Uterus (tissue), 2 donors: ENCODE measurements at regions not wholly inside any gene's neighbourhood (a gene's known extent, or its start where the extent isn't known, plus 50 kb on each side); places are given as distances from the start of the nearest gene placed in this dataset.

Experiments
- POLR2A ChIP-seq, 2 donors: fragments of 450-650 bp; IDR thresholded peaks; one replicate each; pipeline ENCODE4 v1.6.1; 2016; ENCODE audit warnings: antibody characterized with exemption in 2 of 2, mild to moderate bottlenecking in 1 of 2, moderate library complexity in 1 of 2
- TF ChIP-seq, protein P1 (sequence below), 4 experiments: fragments of 200-600 bp in 2 of 4; fragments of 450-650 bp in 2 of 4; sonication (generic) in 2 of 4; IDR thresholded peaks; one replicate each; pipeline ENCODE4 v1.5.1; 2016 to 2019; ENCODE audit warnings: antibody characterized with exemption in 4 of 4, mild to moderate bottlenecking in 2 of 4, moderate library complexity in 1 of 4

DNA sequence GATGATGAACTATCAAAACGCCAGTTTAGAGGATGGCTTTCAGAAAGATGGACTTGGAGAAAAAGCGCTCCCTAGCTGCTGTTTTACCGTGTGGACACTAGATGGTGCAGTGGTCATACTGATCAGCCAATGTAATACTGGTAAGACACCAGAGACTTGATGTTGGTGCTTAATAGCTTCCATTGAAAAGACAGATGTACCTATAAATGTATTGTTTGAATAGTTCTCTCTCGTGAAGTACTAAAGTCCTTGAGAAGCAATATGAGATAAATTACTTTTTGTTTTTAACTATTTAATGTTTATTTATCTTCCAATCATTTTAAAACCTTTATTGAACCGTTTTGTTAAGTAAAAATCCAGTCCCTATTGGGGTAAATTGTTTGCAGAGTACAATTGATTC is 63.9 kb upstream of the FUCA2 start:
- TF ChIP-seq, protein P1, sequence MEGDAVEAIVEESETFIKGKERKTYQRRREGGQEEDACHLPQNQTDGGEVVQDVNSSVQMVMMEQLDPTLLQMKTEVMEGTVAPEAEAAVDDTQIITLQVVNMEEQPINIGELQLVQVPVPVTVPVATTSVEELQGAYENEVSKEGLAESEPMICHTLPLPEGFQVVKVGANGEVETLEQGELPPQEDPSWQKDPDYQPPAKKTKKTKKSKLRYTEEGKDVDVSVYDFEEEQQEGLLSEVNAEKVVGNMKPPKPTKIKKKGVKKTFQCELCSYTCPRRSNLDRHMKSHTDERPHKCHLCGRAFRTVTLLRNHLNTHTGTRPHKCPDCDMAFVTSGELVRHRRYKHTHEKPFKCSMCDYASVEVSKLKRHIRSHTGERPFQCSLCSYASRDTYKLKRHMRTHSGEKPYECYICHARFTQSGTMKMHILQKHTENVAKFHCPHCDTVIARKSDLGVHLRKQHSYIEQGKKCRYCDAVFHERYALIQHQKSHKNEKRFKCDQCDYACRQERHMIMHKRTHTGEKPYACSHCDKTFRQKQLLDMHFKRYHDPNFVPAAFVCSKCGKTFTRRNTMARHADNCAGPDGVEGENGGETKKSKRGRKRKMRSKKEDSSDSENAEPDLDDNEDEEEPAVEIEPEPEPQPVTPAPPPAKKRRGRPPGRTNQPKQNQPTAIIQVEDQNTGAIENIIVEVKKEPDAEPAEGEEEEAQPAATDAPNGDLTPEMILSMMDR (IDR thresholded peaks at IDR 0.05): peak; percentile 83 to 93 (median 90)
- TF ChIP-seq POLR2A (IDR thresholded peaks at IDR 0.05): no peak
